ENCODE measurements at regions not wholly inside any gene's neighbourhood (a gene's known extent, or its start where the extent isn't known, plus 50 kb on each side); places are given as distances from the start of the nearest gene placed in this dataset.

GRCh38 chr4:181905708-181906107, 337.5 kb upstream of the TENM3 start:
- no peak for FAIRE-seq

- FAIRE-seq: no peak
Measured at GRCh38 chr4:181908168-181908567, 335.0 kb upstream of the TENM3 start.

GRCh38 chr4:181909368-181909767, 333.8 kb upstream of the TENM3 start:
- FAIRE-seq: no peak

GRCh38 chr4:181911420-181911819, 331.8 kb upstream of the TENM3 start:
- no peak for FAIRE-seq

GRCh38 chr4:181933471-181933870, 309.7 kb upstream of the TENM3 start:
- no peak for FAIRE-seq

- FAIRE-seq: no peak
Measured at GRCh38 chr4:181938631-181939030, 304.6 kb upstream of the TENM3 start.

GRCh38 chr4:181939199-181939945, 303.8 kb upstream of the TENM3 start:
- no peak for FAIRE-seq

- no peak for FAIRE-seq
Measured at GRCh38 chr4:181944527-181944926, 298.7 kb upstream of the TENM3 start.

- FAIRE-seq: no peak
Measured at GRCh38 chr4:181946902-181947301, 296.3 kb upstream of the TENM3 start.

- no peak for FAIRE-seq
Measured at GRCh38 chr4:181948839-181949382, 294.3 kb upstream of the TENM3 start.

GRCh38 chr4:181949704-181950312, 293.4 kb upstream of the TENM3 start:
- no peak for FAIRE-seq

GRCh38 chr4:181950372-181951127, 292.7 kb upstream of the TENM3 start:
- no peak for FAIRE-seq

GRCh38 chr4:181951265-181951664, 291.9 kb upstream of the TENM3 start:
- no peak for FAIRE-seq

GRCh38 chr4:181952478-181952877, 290.7 kb upstream of the TENM3 start:
- FAIRE-seq: no peak

GRCh38 chr4:181956512-181956911, 286.7 kb upstream of the TENM3 start:
- no peak for FAIRE-seq

GRCh38 chr4:181957088-181957487, 286.1 kb upstream of the TENM3 start:
- no peak for FAIRE-seq

- no peak for FAIRE-seq
Measured at GRCh38 chr4:181958446-181958845, 284.8 kb upstream of the TENM3 start.

GRCh38 chr4:181959121-181959520, 284.1 kb upstream of the TENM3 start:
- no peak for FAIRE-seq

- no peak for FAIRE-seq
Measured at GRCh38 chr4:181960384-181960783, 282.8 kb upstream of the TENM3 start.

- FAIRE-seq: no peak
Measured at GRCh38 chr4:181962321-181962720, 280.9 kb upstream of the TENM3 start.

GRCh38 chr4:181964731-181965130, 278.5 kb upstream of the TENM3 start:
- no peak for FAIRE-seq

GRCh38 chr4:181966104-181966551, 277.1 kb upstream of the TENM3 start:
- no peak for FAIRE-seq

- FAIRE-seq: no peak
Measured at GRCh38 chr4:181967401-181967800, 275.8 kb upstream of the TENM3 start.

- no peak for FAIRE-seq
Measured at GRCh38 chr4:181968371-181968770, 274.8 kb upstream of the TENM3 start.

Data from G401.6 (cell line).